Natural killer cell (primary cell): ENCODE measurements at regions not wholly inside any gene's neighbourhood (a gene's known extent, or its start where the extent isn't known, plus 50 kb on each side); places are given as distances from the start of the nearest gene placed in this dataset.
"Not testable (repeated sequence)": the region's sequence is repeated elsewhere in the genome, so short reads cannot be mapped to it uniquely, and the experiment has no call there.

Source experiments
- ATAC-seq, 3 donors: fragments of 150-1000 bp in 2 of 3; fragments of 200-7000 bp in 1 of 3; cut with Tn5 transposase; 1 replicate in 1 of 3; 2 replicates in 2 of 3; pipeline ENCODE4 v1.10.0; 2021; ENCODE audit warnings: mild to moderate bottlenecking in 2 of 3, moderate library complexity in 2 of 3
- DNase-seq, 2 donors: peaks; one replicate each; pipeline versions ENCODE4 v3.0.0 to v3.0.0-alpha.2; 2013 to 2021; ENCODE audit warnings: mixed read lengths in 1 of 2
- H3K27ac ChIP-seq: one replicate; pipeline ENCODE4 v1.5.1; 2013; ENCODE audit warnings: mild to moderate bottlenecking, low read length
- H3K27me3 ChIP-seq: one replicate; pipeline ENCODE4 v1.6.1; 2013; ENCODE audit warnings: low read length; ENCODE audit not compliant: control insufficient read depth, insufficient read depth
- H3K36me3 ChIP-seq: one replicate; pipeline ENCODE4 v1.6.1; 2013; ENCODE audit warnings: low read length; ENCODE audit not compliant: control insufficient read depth, insufficient read depth
- H3K4me1 ChIP-seq: one replicate; pipeline ENCODE4 v1.6.1; 2013; ENCODE audit warnings: low read length; ENCODE audit not compliant: control insufficient read depth, insufficient read depth
- H3K4me3 ChIP-seq: one replicate; pipeline ENCODE4 v1.5.1; 2013; ENCODE audit warnings: low read length
- H3K9me3 ChIP-seq: one replicate; pipeline ENCODE4 v1.6.1; 2013; ENCODE audit warnings: low read length; ENCODE audit not compliant: control insufficient read depth, insufficient read depth
- H3K27ac Mint-ChIP-seq, 2 donors: one replicate each; pipeline ENCODE4 v1.8.0; 2022; ENCODE audit warnings: mild to moderate bottlenecking in 2 of 2, mixed read lengths in 2 of 2, moderate library complexity in 1 of 2
- H3K27me3 Mint-ChIP-seq, 2 donors: one replicate each; pipeline ENCODE4 v1.8.0; 2022; ENCODE audit warnings: low read depth in 2 of 2, mixed read lengths in 2 of 2
- H3K36me3 Mint-ChIP-seq: one replicate; pipeline ENCODE4 v1.8.0; 2022; ENCODE audit warnings: mixed read lengths
- H3K4me1 Mint-ChIP-seq, 2 donors: one replicate each; pipeline ENCODE4 v1.8.0; 2022; ENCODE audit warnings: mixed read lengths in 2 of 2
- H3K4me3 Mint-ChIP-seq: one replicate; pipeline ENCODE4 v1.8.0; 2022; ENCODE audit warnings: mild to moderate bottlenecking, moderate library complexity, mixed read lengths
- H3K9me3 Mint-ChIP-seq, 2 donors: one replicate each; pipeline ENCODE4 v1.8.0; 2022; ENCODE audit warnings: mixed read lengths in 2 of 2
- CTCF ChIP-seq: fragments of 200-600 bp; IDR thresholded peaks from one replicate; pipeline ENCODE4 v1.8.0; 2022; ENCODE audit warnings: antibody characterized with exemption
- WGBS: methylation state at CpG from one replicate; pipeline ENCODE4 v1.1.7; 2013; ENCODE audit warnings: missing lambda C conversion rate; ENCODE audit not compliant: insufficient coverage; 5-methylcytosine and 5-hydroxymethylcytosine counted together
- intact Hi-C: fragments of 100-400 bp; cut with micrococcal nuclease; formaldehyde crosslinking; loops from one replicate; pipeline ENCODE4 v1.14.2; 2022

GRCh38 chr11:121904148-121904547, 211.9 kb downstream of the BLID start:
- DNase-seq (no peak), ATAC-seq (no peak)
- Histone ChIP-seq H3K9me3 (no peaks in the 10 kb centered on the region), H3K4me1 (peaks cover 4% of the 10 kb centered on the region), H3K27ac (no peak overlapping the region), H3K36me3 (no peaks in the 10 kb centered on the region), H3K27me3 (no peaks in the 10 kb centered on the region), H3K4me3 (no peak overlapping the region)
- Mint-ChIP-seq H3K4me1 (peaks cover 13 to 26% of the 10 kb centered on the region in 2 donors), H3K36me3 (no peaks in the 10 kb centered on the region), H3K4me3 (no peak overlapping the region), H3K9me3 (peaks cover 0 to 3% of the 10 kb centered on the region in 2 donors), H3K27me3 (peaks cover 6 to 8% of the 10 kb centered on the region in 2 donors), H3K27ac (no peak overlapping the region)
- 41% methylated on average over 5 of the region's 6 CpGs for WGBS
- TF ChIP-seq CTCF: no peak
- intact Hi-C loops: no loop called here

GRCh38 chr11:121901886-121902285, 214.1 kb downstream of the BLID start:
- H3K9me3 Mint-ChIP-seq: peaks cover 0 to 5% of the 10 kb centered on the region in 2 donors
- H3K36me3 Mint-ChIP-seq: no peaks in the 10 kb centered on the region
- no peak overlapping the region for H3K4me3 Mint-ChIP-seq

GRCh38 chr11:121901417-121901816, 214.6 kb downstream of the BLID start:
- H3K36me3 Mint-ChIP-seq, intact Hi-C loops, H3K4me1 Mint-ChIP-seq, H3K4me3 ChIP-seq, H3K36me3 ChIP-seq, H3K4me1 ChIP-seq, H3K4me3 Mint-ChIP-seq, H3K9me3 Mint-ChIP-seq, H3K27ac ChIP-seq, DNase-seq, H3K9me3 ChIP-seq, ATAC-seq, H3K27me3 ChIP-seq, H3K27ac Mint-ChIP-seq: not testable (repeated sequence)
- peaks cover 10 to 17% of the 10 kb centered on the region in 2 donors for H3K27me3 Mint-ChIP-seq
- 42% methylated on average over 2 of the region's 2 CpGs for WGBS

More at GRCh38 chr11:121901886-121902285, 214.1 kb downstream of the BLID start:
- no peaks in the 10 kb centered on the region for H3K9me3 ChIP-seq
- H3K27me3 ChIP-seq: no peaks in the 10 kb centered on the region
- no peaks in the 10 kb centered on the region for H3K4me1 ChIP-seq
- TF ChIP-seq CTCF: no peak
- peaks cover 2 to 11% of the 10 kb centered on the region in 2 donors for H3K4me1 Mint-ChIP-seq
- H3K27me3 Mint-ChIP-seq: peaks cover 7 to 17% of the 10 kb centered on the region in 2 donors
- intact Hi-C loops: no loop called here
- no peak overlapping the region for H3K27ac Mint-ChIP-seq
- ATAC-seq (no peak), DNase-seq (no peak)
- no peaks in the 10 kb centered on the region for H3K36me3 ChIP-seq
- WGBS: 86% methylated on average over 4 of the region's 4 CpGs
- no peak overlapping the region for H3K4me3 ChIP-seq
- no peak overlapping the region for H3K27ac ChIP-seq

- Mint-ChIP-seq H3K4me3 (no peak overlapping the region), H3K27ac (no peak overlapping the region), H3K36me3 (no peaks in the 10 kb centered on the region), H3K27me3 (peaks cover 10 to 25% of the 10 kb centered on the region in 2 donors), H3K9me3 (peaks cover 0 to 2% of the 10 kb centered on the region in 2 donors), H3K4me1 (peaks cover 0 to 4% of the 10 kb centered on the region in 2 donors)
- no peak overlapping the region for H3K27ac ChIP-seq
- intact Hi-C loops: no loop called here
- no peak for TF ChIP-seq CTCF
- ATAC-seq: no peak
- no peaks in the 10 kb centered on the region for H3K36me3 ChIP-seq
- WGBS: 87% methylated on average over 4 of the region's 4 CpGs
- no peaks in the 10 kb centered on the region for H3K4me1 ChIP-seq
- H3K9me3 ChIP-seq: no peaks in the 10 kb centered on the region
- no peak overlapping the region for H3K4me3 ChIP-seq
- no peak for DNase-seq
- no peaks in the 10 kb centered on the region for H3K27me3 ChIP-seq
These were observed 216.5 kb downstream of the BLID start for GRCh38 chr11:121899520-121899919.
